ENCODE measurements at regions not wholly inside any gene's neighbourhood (a gene's known extent, or its start where the extent isn't known, plus 50 kb on each side); places are given as distances from the start of the nearest gene placed in this dataset.

- no peak for TF ChIP-seq EZH2 (IDR thresholded peaks at IDR 0.05; ENCODE audit: low read depth, unreplicated experiment)
- no peak for TF ChIP-seq CTCF (conservative IDR thresholded peaks at IDR 0.05; ENCODE audit: low read depth in 2 of 2)
- TF ChIP-seq POLR2AphosphoS5 (IDR thresholded peaks at IDR 0.05; ENCODE audit: low read depth): no peak
- no peak for TF ChIP-seq CREB1 (CRISPR knock-in tag; IDR thresholded peaks at IDR 0.05; ENCODE audit: low read depth)
- no peak for TF ChIP-seq EZH2phosphoT487 (IDR thresholded peaks at IDR 0.05; ENCODE audit: unreplicated experiment)
- no peak for TF ChIP-seq REST (IDR thresholded peaks at IDR 0.05; ENCODE audit: unreplicated experiment)
- TF ChIP-seq, protein P1, sequence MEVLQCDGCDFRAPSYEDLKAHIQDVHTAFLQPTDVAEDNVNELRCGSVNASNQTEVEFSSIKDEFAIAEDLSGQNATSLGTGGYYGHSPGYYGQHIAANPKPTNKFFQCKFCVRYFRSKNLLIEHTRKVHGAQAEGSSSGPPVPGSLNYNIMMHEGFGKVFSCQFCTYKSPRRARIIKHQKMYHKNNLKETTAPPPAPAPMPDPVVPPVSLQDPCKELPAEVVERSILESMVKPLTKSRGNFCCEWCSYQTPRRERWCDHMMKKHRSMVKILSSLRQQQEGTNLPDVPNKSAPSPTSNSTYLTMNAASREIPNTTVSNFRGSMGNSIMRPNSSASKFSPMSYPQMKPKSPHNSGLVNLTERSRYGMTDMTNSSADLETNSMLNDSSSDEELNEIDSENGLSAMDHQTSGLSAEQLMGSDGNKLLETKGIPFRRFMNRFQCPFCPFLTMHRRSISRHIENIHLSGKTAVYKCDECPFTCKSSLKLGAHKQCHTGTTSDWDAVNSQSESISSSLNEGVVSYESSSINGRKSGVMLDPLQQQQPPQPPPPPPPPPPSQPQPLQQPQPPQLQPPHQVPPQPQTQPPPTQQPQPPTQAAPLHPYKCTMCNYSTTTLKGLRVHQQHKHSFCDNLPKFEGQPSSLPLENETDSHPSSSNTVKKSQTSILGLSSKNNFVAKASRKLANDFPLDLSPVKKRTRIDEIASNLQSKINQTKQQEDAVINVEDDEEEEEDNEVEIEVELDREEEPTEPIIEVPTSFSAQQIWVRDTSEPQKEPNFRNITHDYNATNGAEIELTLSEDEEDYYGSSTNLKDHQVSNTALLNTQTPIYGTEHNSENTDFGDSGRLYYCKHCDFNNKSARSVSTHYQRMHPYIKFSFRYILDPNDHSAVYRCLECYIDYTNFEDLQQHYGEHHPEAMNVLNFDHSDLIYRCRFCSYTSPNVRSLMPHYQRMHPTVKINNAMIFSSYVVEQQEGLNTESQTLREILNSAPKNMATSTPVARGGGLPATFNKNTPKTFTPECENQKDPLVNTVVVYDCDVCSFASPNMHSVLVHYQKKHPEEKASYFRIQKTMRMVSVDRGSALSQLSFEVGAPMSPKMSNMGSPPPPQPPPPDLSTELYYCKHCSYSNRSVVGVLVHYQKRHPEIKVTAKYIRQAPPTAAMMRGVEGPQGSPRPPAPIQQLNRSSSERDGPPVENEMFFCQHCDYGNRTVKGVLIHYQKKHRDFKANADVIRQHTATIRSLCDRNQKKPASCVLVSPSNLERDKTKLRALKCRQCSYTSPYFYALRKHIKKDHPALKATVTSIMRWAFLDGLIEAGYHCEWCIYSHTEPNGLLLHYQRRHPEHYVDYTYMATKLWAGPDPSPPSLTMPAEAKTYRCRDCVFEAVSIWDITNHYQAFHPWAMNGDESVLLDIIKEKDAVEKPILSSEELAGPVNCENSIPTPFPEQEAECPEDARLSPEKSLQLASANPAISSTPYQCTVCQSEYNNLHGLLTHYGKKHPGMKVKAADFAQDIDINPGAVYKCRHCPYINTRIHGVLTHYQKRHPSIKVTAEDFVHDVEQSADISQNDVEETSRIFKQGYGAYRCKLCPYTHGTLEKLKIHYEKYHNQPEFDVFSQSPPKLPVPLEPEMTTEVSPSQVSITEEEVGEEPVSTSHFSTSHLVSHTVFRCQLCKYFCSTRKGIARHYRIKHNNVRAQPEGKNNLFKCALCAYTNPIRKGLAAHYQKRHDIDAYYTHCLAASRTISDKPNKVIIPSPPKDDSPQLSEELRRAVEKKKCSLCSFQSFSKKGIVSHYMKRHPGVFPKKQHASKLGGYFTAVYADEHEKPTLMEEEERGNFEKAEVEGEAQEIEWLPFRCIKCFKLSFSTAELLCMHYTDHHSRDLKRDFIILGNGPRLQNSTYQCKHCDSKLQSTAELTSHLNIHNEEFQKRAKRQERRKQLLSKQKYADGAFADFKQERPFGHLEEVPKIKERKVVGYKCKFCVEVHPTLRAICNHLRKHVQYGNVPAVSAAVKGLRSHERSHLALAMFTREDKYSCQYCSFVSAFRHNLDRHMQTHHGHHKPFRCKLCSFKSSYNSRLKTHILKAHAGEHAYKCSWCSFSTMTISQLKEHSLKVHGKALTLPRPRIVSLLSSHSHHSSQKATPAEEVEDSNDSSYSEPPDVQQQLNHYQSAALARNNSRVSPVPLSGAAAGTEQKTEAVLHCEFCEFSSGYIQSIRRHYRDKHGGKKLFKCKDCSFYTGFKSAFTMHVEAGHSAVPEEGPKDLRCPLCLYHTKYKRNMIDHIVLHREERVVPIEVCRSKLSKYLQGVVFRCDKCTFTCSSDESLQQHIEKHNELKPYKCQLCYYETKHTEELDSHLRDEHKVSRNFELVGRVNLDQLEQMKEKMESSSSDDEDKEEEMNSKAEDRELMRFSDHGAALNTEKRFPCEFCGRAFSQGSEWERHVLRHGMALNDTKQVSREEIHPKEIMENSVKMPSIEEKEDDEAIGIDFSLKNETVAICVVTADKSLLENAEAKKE (CRISPR knock-in tag; IDR thresholded peaks at IDR 0.05): no peak
- TF ChIP-seq JUNB (IDR thresholded peaks at IDR 0.05; ENCODE audit: unreplicated experiment): no peak
- TF ChIP-seq STAT1 (IDR thresholded peaks at IDR 0.05; ENCODE audit: unreplicated experiment): no peak
- no peak for TF ChIP-seq ZNF114 (CRISPR knock-in tag; IDR thresholded peaks at IDR 0.05)
- TF ChIP-seq, protein P2, sequence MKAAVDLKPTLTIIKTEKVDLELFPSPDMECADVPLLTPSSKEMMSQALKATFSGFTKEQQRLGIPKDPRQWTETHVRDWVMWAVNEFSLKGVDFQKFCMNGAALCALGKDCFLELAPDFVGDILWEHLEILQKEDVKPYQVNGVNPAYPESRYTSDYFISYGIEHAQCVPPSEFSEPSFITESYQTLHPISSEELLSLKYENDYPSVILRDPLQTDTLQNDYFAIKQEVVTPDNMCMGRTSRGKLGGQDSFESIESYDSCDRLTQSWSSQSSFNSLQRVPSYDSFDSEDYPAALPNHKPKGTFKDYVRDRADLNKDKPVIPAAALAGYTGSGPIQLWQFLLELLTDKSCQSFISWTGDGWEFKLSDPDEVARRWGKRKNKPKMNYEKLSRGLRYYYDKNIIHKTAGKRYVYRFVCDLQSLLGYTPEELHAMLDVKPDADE (IDR thresholded peaks at IDR 0.05): no peak
- TF ChIP-seq ZNF331 (CRISPR knock-in tag; IDR thresholded peaks at IDR 0.05; ENCODE audit: low read depth): no peak
Observed at GRCh38 chr22:48071305-48071704, 1308.9 kb downstream of the TBC1D22A start.

Measured in GM23338 (cell line).